ENCODE measurements at regions not wholly inside any gene's neighbourhood (a gene's known extent, or its start where the extent isn't known, plus 50 kb on each side); places are given as distances from the start of the nearest gene placed in this dataset.

GRCh38 chr1:56258371-56258770, 321.0 kb downstream of the PLPP3 start:
- DNase-seq (ENCODE audit: extremely low spot score): no peak
- intact Hi-C loops (cut with DNase I): no loop called here
- 96% methylated on average over 5 of the region's 5 CpGs for WGBS

GRCh38 chr1:56257726-56258125, 321.6 kb downstream of the PLPP3 start:
- H3K27ac ChIP-seq (replicated peaks in 1 of 4): no peak overlapping the region
- intact Hi-C loops (cut with DNase I): no loop called here

More at GRCh38 chr1:56258371-56258770, 321.0 kb downstream of the PLPP3 start:
- Histone ChIP-seq H3K9me3 (peaks cover 0 to 6% (median 2%) of the 10 kb centered on the region in 4 donors), H3K4me1 (peaks cover 17 to 32% (median 23%) of the 10 kb centered on the region in 4 donors), H3K27me3 (no peaks in the 10 kb centered on the region), H3K27ac (replicated peaks in 1 of 4) (no peak overlapping the region), H3K4me3 (no peak overlapping the region), H3K36me3 (no peaks in the 10 kb centered on the region)
- no peak for TF ChIP-seq CTCF (IDR thresholded peaks at IDR 0.05)
- no peak for TF ChIP-seq EP300 (IDR thresholded peaks at IDR 0.05)
- no peak for TF ChIP-seq POLR2A (IDR thresholded peaks at IDR 0.05; ENCODE audit: low read depth)
- no peak for TF ChIP-seq POLR2AphosphoS5 (IDR thresholded peaks at IDR 0.05)

DNA sequence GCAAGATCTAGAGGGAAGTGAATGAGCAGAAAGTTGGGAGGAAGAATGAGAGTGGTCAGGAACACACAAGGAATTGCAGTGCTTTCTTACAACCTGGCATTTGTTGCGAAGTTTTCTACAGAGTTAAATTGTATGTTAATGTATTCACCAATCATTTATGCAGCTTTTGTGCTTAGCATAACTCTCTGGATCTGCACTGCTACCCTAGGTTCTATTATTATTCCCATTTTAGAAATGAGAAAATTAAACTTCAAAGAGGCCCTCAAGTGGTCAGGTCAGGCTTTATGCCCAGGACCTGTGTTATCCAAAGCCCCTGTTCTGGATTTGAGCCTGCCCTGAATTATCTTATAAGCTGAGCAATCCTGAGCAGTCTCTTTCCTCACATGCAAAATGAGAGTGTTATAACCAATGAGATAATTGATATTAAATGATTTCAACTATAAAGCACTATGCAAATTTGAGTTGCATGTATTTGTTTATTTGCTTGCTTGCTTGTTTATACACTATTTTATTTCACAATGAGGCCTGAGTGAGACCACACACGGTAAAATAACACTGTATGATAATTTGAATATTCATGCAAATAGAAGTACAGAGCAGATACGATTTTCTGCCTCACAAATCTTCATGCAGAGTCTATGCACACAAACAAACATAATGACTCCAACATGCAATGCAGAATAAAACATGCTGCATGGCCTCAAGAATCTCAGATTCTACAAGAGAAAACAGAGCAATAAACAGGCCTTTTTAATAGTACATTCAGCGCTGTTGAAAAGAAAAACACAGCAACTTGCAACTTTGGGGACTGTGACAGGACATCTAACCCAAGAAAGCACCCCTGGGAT, 323.0 kb downstream of the PLPP3 start:
- no peaks in the 10 kb centered on the region for H3K27me3 ChIP-seq
- no peak for TF ChIP-seq CTCF (IDR thresholded peaks at IDR 0.05)
- TF ChIP-seq POLR2A (IDR thresholded peaks at IDR 0.05; ENCODE audit: low read depth): no peak
- no peak for TF ChIP-seq POLR2AphosphoS5 (IDR thresholded peaks at IDR 0.05)
- no peak for TF ChIP-seq EP300 (IDR thresholded peaks at IDR 0.05)
- 69% methylated on average over 4 of the region's 4 CpGs for WGBS
- no peak for DNase-seq (ENCODE audit: extremely low spot score)
- peaks cover 0 to 6% (median 2%) of the 10 kb centered on the region in 4 donors for H3K9me3 ChIP-seq
- intact Hi-C loops (cut with DNase I): no loop called here
- peak overlapping the region in 2 of 4 donors; percentile 22 to 53 for H3K27ac ChIP-seq (replicated peaks in 1 of 4)
- H3K36me3 ChIP-seq: no peaks in the 10 kb centered on the region
- H3K4me1 ChIP-seq: peaks cover 17 to 32% (median 23%) of the 10 kb centered on the region in 4 donors
- H3K4me3 ChIP-seq: no peak overlapping the region

More at GRCh38 chr1:56257726-56258125, 321.6 kb downstream of the PLPP3 start:
- Histone ChIP-seq H3K4me3 (no peak overlapping the region), H3K4me1 (peaks cover 17 to 32% (median 23%) of the 10 kb centered on the region in 4 donors), H3K9me3 (peaks cover 0 to 6% (median 2%) of the 10 kb centered on the region in 4 donors), H3K27me3 (no peaks in the 10 kb centered on the region), H3K36me3 (no peaks in the 10 kb centered on the region)
- WGBS: 85% methylated on average over 5 of the region's 5 CpGs
- TF ChIP-seq POLR2A (IDR thresholded peaks at IDR 0.05; ENCODE audit: low read depth) (no peak), EP300 (IDR thresholded peaks at IDR 0.05) (no peak), POLR2AphosphoS5 (IDR thresholded peaks at IDR 0.05) (no peak), CTCF (IDR thresholded peaks at IDR 0.05) (no peak)
- no peak for DNase-seq (ENCODE audit: extremely low spot score)

DNA sequence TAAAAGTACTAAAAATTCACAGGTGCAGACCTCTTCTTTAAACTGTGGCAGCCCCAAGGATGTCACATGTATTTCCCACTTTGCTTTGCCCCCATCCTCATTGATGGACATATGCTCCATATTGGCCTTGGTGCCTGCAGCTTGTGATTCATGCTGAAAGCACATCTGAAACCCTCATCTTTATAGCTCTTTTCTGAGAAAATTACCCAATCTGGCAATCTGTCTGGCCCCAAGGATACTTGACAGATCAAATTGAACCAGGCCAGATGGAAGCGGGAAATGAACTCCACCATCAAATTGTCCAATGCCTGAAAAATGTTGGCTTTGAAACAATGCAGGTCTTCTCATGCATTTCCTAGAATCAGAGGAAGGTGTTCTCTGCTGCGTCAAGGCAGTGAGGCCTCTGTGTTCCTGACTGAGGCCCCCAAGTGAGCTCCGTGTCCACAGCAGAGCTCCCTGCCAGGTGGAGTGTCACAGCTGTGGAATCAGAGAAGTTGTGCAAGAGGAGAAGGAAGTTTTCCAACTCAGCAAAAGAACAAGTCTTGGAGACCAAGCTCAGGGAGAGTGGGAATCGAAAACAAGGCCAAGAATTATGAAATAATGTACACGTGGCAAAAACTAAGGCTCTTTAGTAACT, 323.7 kb downstream of the PLPP3 start:
- intact Hi-C loops (cut with DNase I): no loop called here
- Histone ChIP-seq H3K36me3 (no peaks in the 10 kb centered on the region), H3K9me3 (peaks cover 0 to 6% (median 2%) of the 10 kb centered on the region in 4 donors), H3K4me3 (no peak overlapping the region), H3K4me1 (peaks cover 17 to 32% (median 23%) of the 10 kb centered on the region in 4 donors), H3K27me3 (no peaks in the 10 kb centered on the region), H3K27ac (replicated peaks in 1 of 4) (peak overlapping the region; percentile 42 to 62 (median 54))
- 62% methylated on average over 5 of the region's 5 CpGs for WGBS
- peak; percentile 96 for DNase-seq (ENCODE audit: extremely low spot score)
- TF ChIP-seq EP300 (IDR thresholded peaks at IDR 0.05) (peak; percentile 61), POLR2A (IDR thresholded peaks at IDR 0.05; ENCODE audit: low read depth) (no peak), POLR2AphosphoS5 (IDR thresholded peaks at IDR 0.05) (peak; percentile 78)

- DNase-seq (ENCODE audit: extremely low spot score): no peak
- 100% methylated on average over 2 of the region's 2 CpGs for WGBS
- peaks cover 17 to 32% (median 23%) of the 10 kb centered on the region in 4 donors for H3K4me1 ChIP-seq
- no peaks in the 10 kb centered on the region for H3K36me3 ChIP-seq
- no peak overlapping the region for H3K27ac ChIP-seq (replicated peaks in 1 of 4)
- no peak overlapping the region for H3K4me3 ChIP-seq
- no peaks in the 10 kb centered on the region for H3K27me3 ChIP-seq
- intact Hi-C loops (cut with DNase I): no loop called here
- TF ChIP-seq POLR2AphosphoS5 (IDR thresholded peaks at IDR 0.05) (no peak), EP300 (IDR thresholded peaks at IDR 0.05) (no peak), POLR2A (IDR thresholded peaks at IDR 0.05; ENCODE audit: low read depth) (no peak)
- H3K9me3 ChIP-seq: no peaks in the 10 kb centered on the region
These were observed 325.2 kb downstream of the PLPP3 start for GRCh38 chr1:56254130-56254529.
